GM19238 (cell line): ENCODE measurements at regions not wholly inside any gene's neighbourhood (a gene's known extent, or its start where the extent isn't known, plus 50 kb on each side); places are given as distances from the start of the nearest gene placed in this dataset.

Source experiments
- DNase-seq: peaks from one replicate; pipeline ENCODE4 v3.0.0; 2011; ENCODE audit warnings: low spot score; ENCODE audit not compliant: insufficient read length

- DNase-seq: no peak
Observed at GRCh38 chr10:29395409-29395808, 106.5 kb downstream of the LYZL1 start.

GRCh38 chr10:29397221-29397620 is 108.4 kb downstream of the LYZL1 start:
- no peak for DNase-seq

GRCh38 chr10:29403208-29403607 is 114.3 kb downstream of the LYZL1 start:
- no peak for DNase-seq

- DNase-seq: no peak
Observed at GRCh38 chr10:29407280-29407858, 118.5 kb downstream of the LYZL1 start.
